ENCODE measurements at regions not wholly inside any gene's neighbourhood (a gene's known extent, or its start where the extent isn't known, plus 50 kb on each side); places are given as distances from the start of the nearest gene placed in this dataset.
"Not testable (repeated sequence)": the region's sequence is repeated elsewhere in the genome, so short reads cannot be mapped to it uniquely, and the experiment has no call there.

DNA sequence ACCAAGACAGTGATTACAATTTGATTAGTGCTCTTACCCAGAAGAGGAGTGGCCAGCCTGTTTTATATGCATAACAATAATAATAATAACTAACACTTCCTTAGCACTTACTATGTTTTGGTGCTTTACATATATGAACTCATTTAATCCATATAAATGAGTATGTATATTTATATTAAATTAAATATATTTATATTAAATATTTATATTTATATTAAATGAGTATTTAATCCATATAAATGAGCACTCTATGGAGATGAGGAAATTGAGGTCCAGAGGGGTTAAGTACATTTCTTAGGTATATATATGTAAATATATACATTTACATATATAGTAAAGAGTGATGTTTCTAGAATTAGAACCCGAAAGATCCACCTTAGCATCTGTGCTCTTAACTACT lies 673.9 kb upstream of the ACVR2A start:
- DNase-seq, result no peak

DNA sequence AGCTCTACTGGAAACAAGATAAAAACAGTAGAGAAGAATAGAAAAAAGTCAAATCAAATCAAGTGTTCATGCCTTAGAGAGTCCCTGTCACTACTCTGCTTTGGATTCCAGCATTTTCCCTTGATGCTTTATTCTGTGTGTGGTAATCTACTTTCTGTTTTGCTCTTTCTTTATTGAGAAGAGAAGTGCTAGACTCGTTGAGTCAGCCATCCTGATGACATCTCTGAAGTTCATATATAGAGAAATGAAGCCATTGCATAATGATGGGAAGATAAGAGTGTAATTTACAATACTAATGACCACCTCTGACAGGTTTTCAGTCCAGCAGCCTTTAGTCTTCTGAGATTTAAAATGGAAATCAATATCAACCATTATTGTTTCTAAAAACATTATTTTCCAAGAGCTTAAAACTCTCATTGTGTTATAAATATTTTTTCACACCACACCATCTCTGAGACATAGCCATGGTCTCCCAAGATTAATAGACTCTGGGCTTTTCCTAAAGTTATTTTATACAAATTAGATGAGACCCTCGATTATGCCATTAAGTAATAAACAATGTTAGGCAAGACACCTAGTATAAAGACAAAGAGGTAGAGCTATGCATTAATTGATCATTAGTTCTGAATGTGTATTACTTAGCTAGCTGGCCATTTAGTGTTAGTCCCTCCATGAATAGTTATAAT lies 679.0 kb upstream of the ACVR2A start:
- no peak for DNase-seq

DNA sequence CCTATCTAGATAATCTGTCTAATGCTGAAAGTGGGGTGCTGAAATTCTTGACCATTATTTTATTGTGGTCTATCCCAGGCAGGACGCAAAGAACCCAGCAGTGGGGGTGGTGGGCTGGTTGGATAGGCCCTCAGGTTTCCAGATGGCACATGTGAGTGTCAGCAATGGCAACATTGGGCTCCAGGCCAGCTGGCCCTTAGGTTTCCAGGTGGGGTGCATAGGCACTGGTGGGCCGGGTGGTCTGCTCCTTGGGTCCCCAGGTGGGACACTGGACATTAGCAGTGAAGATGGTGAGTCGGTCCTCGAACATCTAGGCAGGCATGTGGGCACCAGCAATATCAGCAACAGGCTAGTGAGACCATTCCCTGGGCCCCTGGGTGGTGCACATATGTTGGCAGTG lies 680.3 kb upstream of the ACVR2A start:
- no peak for DNase-seq

DNA sequence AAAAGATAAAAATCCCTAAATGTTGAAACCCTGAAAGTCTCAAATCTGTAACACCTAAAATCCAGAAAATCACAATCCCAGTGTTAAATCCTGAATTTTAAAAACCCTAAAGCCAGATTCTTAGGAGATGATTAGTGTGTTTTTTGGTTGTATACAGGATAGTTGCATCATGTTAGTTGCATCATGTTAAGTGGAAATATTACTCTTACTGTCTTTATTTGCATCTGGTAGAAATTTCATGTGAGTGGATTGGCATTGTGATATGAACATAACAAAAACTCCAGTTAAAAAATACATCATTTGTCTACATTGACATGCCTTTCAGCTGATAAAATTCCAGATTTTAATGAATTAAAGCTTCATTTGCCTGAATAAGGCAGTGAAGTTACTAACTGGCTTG lies 683.1 kb upstream of the ACVR2A start:
- no peak for DNase-seq

DNA sequence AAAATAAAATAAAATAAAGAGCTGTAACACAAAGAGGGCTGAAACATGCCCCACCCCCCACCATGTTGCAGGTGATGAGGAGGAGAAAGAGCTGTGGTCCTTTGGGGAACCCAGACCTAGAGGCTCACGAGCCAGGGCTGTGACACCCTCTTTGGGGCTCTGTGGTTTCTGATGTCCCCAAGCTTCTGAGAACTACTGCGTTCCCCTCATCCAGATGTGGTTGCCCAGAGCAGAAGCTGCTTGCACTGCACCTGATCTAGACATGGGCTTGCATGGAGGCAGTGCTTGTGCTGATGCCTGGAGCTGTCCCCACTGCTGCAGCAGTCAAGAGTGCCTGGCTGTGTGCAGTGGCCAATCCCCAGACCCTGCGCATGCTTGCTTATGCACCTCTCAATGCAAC lies 687.9 kb upstream of the ACVR2A start:
- no peak for DNase-seq

DNA sequence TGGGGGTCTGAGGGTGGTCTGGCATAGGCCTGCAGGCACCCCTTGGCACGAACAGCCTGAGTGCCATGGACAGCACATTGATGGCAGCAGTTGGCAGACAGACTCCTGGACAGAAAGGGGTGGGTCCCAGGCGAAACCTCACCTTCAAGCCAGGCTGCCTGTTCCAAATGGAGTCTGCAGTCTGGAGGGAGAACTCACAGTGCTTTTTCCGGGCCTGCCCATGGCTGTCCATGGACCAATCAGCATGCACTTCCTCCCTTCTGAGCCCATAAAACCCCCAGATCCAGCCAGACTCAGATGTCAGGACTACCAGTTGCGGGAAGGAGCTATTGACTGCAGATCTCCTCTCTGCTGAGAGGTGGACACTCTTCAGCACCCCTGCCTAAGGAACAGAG lies 694.6 kb upstream of the ACVR2A start:
- no peak for DNase-seq

DNA sequence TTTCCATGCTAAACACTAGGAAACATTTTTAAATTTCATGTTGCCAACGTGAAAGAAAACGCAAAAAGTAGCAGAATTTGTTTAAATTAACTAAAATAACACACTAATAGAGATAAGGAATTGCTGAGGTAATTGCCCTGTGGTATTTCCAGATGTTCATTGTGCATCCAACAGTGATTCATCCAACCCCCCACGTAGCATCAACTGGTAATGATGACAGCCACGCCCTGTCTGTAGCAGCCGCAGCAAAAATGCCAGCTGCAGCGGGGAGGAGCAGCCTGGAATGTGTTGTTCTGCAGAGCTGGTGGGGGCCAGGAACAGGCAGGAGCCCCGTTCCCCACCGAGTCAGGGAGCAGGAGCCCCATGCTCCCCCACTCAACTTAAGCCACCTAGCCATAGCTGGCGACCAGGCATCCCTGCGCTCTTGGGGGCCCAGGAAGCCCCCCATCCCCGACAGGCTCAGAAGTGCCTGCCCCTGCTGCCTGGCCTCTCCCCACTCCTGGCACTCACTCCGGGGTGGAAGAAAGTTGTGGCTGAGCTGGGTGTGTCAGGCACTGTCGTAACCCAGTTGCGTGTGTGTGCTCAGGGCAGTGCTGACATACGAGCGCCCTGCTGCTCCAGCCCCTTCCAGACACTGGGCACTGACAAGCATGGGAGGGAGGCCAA lies 695.1 kb upstream of the ACVR2A start:
- DNase-seq, result no peak

DNA sequence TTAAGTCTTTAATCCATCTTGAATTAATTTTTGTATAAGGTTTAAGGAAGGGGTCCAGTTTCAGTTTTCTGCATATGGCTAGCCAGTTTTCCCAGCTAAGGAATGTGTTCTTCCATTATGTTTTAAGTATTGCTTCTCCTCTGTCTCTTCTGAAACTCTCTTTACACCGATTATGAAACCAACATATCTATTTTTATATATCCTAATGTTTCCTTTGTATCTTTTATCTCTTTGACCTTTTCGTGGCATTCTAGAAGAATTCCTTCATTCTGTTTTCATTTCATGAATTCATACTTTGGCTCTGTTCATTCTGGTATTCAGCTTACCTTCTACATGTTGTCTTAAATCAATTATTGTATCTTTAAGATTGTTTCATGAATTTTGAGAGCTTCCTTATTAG lies 697.0 kb upstream of the ACVR2A start:
- DNase-seq, result no peak

DNA sequence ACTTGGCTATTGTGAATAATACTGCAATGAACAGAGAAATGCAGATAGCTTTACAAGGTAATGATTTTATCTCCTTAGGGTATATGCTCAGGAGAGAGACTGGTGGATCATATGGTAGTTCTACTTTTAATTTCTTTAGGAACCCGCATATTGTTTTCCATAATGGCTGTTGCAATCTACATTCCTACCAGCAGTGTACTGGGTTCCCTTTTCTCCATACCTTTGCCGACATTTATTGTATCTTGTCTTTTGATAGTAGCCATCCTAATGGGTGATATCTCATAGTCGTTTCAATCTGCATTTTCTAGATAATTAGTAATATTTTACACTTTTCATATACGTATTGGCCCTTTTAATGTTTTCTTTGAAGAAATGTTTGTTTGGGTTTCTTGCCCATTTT lies 702.9 kb upstream of the ACVR2A start:
- DNase-seq, result no peak

DNA sequence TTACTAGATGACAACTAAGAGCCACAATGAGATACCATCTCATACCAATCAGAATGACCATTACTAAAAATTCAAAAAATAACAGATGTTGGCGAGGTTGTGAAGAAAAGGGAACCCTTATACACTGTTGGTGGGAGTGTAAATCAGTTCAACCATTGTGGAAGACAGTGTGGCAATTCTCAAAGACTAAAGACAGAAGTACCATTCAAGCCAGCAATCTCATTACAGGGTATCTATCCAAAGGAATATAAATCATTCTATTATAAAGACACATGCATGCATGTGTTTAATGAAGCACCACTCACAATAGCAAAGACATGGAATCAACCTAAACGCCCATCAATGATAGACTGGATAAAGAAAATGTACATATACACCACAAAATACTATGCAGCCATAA lies 705.1 kb upstream of the ACVR2A start:
- not testable (repeated sequence) for DNase-seq

DNA sequence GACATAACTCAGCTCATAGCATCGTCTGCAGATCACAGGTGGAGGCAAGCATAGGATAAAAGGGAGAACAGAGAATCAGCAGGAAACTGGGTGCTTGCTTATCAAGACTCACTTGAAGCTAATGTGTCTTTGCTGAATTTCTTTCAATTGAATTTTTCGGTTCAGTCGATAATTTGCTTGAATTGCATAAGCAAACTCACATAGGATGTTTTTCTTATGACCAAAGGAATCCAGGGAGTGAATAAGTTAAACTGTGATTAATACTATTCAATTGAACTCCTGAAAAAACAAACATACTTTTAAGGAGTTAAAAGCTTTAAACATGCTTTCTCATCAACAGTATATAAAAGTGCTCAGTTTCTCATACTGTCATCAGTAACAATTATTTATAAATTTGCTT lies 707.1 kb upstream of the ACVR2A start:
- no peak for DNase-seq

DNA sequence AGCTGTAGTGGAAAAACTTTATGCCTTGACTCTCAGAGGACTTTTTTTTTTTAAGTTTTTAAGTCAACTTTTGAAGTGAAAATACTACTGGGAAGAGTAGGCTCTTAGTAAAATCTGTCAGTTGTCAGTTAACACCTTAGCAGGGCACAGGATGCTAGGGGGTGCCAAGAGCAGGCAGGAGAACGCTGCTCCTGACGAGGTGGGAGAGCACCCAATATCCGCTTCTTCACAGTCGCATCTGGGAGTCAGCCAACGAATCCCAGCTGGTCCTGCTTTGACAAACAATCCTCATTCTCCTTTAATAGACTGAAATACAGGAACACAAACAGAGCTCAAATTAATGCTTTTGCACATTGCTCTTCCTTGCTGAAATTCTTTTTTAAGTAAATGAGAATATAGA lies 709.5 kb upstream of the ACVR2A start:
- no peak for DNase-seq

DNA sequence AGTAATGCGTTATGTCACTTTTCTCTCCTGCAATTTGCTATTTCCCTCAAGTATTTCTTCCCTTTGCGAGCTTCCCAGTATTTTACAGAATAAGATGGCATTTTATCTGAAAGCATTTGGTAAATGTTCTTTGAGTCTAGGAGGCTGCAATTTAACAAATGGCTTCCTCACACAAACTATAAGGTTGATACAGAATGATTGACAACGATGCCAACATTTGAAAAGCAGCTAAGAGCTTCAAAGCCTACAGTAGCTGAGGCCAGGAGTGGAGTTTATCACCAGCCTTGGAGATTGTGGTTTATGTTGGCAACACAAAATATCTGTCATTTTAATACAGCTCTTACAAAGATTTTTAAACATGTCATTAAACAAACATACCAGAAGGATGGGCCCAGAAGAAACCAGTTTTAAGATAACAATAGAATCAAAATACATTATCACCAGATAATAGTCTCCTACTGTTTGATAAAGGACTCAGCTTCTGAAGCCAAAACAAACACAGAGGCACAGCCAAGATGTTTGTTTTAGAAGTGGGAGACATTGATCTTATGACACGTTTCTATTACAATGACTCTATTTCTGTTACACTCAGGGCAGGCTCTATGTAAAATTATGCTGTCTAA lies 711.4 kb upstream of the ACVR2A start:
- DNase-seq, result no peak

DNA sequence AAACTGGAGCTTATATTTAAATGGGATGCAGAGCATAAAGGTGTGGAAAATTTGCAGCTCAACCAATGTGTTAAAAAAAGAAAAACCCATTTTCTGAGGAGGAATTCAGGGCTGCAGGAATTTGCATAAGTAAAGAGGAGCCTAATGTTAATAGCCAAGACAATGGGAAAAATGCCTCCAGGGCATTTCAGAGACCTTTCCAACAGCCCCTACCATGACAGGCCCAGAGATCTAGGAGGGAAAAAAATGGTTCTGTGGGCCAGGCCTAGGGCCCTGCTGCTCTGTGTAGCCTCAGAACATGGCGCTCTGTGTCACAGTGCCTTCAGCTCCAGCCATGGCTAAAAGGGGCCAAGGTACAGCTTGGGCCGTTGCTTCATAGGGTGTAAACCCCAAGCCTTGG lies 719.7 kb upstream of the ACVR2A start:
- DNase-seq, result no peak

DNA sequence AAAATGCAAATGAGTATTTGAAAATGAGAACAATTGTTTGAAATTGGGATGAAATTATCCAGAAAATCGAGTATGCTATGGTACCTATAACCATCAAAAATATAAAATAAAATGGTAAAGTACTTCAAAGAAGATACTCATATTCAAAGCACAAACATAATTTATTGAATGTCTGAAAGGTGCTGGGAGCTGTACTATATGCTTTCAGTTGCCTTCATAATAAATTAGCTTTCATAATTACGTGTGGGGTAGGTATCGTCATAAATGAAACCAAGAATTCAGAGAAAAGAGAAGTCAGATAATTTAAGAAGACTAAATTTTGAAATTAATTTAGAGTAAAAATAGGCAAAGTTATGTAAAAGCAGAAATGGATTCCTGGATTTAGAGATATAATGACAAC lies 721.9 kb upstream of the ACVR2A start:
- no peak for DNase-seq

DNA sequence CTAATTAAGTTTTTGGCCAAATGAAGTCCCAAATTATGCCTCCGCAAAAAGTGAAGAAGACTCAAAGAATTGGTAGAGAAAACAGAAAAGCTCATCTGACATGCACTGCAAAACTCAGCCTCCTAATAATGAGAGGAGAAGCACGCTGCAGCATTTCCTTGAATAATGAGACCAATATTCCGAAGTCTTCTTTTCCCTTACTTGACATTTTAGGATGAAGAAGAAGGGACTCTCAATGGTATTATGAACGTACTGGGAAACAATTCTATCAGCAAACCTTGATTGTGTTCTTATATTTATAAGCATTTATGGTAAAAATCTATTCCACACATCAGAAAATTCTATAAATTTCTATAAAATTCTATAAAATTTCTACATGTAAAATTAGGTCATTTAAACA lies 733.9 kb upstream of the ACVR2A start:
- no peak for DNase-seq

DNA sequence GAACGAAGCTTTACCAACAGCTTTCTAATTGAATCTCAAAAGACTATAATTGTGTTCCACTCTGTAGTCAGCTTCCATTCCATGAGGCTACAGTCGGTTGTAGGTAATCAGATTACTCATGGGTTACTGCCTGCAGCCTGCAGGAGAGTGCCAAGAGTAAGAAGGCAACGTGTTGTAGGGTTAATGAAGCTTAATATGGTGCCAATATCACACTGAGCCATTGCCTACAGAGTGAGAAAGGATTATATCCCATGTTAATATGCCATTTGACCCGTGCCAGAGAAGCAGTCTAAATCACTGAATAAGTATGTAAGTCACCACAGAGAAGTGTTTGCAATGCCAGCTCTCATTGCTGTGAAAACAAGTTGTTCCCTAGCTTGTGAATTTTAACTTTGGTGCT lies 734.5 kb upstream of the ACVR2A start:
- no peak for DNase-seq

DNA sequence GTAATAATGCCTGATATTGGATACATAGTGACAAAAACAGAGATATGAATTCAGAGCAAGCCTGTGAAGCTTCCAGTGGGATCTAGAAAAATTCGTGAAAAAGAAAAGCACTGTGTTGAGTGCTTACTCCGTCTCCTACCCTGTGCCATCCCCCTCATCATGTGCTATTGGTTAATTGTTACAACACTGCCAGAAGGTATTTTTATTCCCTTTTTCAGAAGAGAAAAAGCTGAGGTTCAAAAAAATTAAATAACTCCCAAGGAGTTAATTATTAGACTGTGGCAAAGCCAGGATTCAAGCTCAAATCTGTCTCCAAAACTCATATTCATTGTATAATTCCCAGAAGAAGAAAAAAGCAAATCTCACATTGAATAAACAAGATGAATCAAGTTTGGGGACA lies 735.5 kb upstream of the ACVR2A start:
- no peak for DNase-seq

DNA sequence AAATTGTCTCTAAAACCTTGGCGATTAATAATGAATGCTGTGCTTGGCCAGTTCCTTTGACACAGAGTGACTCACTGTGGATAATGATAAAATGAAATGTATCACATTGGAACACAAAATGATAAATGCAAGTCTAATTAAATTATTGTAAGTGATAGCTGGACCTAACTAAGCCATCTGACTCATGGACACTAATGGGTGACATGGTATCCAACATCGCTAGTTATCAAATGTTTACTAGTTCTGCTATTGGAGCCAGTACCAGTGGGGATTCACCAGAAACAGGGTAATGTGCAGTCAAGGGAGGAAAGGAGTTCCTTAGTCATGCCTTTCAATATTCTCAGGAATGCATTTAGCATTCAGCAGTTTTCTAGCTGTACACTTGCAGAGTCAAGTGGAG lies 736.3 kb upstream of the ACVR2A start:
- no peak for DNase-seq

DNA sequence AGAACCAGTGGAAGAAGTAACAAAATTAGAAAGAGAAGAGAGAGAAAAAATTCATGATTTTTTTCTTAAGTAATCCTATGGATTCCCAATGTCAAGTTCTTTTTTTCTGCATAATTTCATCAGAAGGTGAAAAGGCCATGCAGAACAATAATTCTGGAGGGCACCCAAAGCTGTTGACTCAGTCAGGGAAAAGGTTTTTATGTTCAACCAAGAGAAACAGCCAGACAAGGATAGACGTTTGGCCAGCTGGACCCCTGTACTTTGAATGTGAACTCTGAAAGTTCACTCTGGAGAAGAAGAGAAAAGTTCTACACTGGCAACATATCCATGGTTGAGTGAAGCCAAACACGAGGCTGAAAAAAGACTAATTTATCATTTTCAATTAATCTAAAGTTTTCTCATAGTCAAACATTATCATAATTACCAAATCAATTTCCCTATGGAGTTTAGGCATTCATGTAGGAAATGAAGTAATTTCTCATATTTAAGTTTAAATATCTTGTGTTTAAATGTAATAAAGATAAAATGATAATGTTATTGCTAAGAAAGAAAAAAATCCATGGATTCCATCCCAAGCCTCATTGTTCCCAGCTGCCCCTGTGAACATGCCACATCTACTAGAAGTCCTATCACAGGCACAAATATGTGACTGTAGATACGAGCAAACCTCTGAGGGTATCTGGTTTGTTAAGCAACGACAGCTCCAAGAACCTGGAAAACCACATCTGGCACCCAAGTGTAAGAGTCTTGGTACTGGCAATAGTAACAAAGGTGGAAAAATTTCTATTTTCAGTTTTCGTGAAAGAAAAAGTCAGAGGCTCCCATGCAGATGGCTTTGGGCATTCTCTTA lies 742.7 kb upstream of the ACVR2A start:
- DNase-seq, result no peak

DNA sequence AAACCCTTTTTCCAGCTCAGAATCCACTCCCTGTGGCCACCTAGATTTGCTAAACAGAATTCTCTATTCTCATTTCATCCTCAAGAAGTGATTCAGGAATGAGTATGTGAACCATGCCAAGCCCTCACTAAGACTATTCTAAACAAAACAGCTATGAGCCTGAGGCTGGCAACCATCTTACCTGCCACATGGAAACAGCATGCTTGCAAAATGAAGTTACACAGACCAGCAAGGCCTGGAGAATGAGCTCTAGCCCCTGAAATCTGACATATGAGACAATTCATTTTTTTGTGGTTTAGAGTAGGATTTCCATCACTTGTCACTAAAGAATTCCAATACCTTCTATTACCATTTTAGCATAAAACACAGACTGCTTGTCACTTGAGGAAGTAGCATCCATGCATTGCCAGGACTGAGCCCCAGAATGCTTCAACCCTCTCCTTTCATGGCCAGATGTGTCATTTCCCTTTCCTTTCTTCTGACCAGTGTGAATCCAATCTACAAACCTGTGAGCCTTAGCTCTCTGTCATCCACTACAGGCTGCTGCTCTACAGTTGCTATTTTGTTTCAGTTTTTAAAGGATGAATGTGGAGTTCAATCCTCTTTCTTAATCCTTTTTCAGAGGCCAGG lies 744.3 kb upstream of the ACVR2A start:
- no peak for DNase-seq

DNA sequence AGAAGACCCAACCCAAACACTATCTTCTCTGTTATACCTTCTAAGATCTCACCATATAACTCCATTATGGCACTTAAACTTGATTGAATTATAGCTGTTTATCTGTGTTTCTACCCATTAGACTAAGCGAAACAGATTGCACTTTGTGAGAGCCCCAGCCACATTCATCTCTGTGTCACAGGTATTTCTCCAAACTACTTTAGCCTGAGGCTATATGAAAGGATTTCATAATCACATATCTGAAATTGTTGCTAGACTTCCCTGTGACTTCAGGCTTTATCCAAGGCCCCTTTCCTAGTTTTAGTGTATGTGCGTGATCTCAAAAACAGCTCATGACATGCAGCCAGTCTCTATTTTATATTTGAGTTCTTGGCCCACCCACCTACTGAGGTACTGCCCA lies 745.0 kb upstream of the ACVR2A start:
- no peak for DNase-seq

DNA sequence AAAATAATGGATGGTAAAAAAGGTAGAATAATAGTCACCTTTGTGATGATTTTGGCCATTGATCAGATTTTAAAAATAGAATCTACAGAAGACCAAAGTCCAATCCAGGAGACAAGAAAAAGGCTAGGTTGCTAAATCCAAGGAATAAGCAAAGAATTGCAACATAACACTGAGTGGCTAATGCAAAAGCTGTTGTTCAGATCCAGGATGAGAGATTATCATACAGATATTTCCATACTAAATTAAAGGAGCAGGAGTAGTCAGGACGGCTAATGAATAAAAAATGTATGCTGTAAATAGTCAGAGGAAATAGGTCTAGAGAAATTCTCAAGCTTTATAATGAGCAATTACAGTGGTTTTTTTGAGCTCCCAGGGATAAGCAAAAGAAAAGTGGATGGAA lies 745.9 kb upstream of the ACVR2A start:
- no peak for DNase-seq
